ENCODE measurements at regions not wholly inside any gene's neighbourhood (a gene's known extent, or its start where the extent isn't known, plus 50 kb on each side); places are given as distances from the start of the nearest gene placed in this dataset.

- TF ChIP-seq, protein P1, sequence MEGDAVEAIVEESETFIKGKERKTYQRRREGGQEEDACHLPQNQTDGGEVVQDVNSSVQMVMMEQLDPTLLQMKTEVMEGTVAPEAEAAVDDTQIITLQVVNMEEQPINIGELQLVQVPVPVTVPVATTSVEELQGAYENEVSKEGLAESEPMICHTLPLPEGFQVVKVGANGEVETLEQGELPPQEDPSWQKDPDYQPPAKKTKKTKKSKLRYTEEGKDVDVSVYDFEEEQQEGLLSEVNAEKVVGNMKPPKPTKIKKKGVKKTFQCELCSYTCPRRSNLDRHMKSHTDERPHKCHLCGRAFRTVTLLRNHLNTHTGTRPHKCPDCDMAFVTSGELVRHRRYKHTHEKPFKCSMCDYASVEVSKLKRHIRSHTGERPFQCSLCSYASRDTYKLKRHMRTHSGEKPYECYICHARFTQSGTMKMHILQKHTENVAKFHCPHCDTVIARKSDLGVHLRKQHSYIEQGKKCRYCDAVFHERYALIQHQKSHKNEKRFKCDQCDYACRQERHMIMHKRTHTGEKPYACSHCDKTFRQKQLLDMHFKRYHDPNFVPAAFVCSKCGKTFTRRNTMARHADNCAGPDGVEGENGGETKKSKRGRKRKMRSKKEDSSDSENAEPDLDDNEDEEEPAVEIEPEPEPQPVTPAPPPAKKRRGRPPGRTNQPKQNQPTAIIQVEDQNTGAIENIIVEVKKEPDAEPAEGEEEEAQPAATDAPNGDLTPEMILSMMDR (IDR thresholded peaks at IDR 0.05; ENCODE audit: low read length): no peak
- TF ChIP-seq EZH2 (optimal IDR thresholded peaks at IDR 0.05; ENCODE audit: low read depth, low read length): no peak
These were observed 251.0 kb upstream of the CSF3R start for GRCh38 chr1:36733748-36734147.
